SU-DHL-6 (cell line): ENCODE measurements at regions not wholly inside any gene's neighbourhood (a gene's known extent, or its start where the extent isn't known, plus 50 kb on each side); places are given as distances from the start of the nearest gene placed in this dataset.

Experiments
- H2AFZ ChIP-seq: fragments of 200-600 bp; sonication (generic); 2 replicates; pipeline ENCODE4 v1.6.1; 2014; ENCODE audit warnings: low read depth, mild to moderate bottlenecking, moderate library complexity, mixed read lengths, antibody characterized with exemption, low read length; ENCODE audit not compliant: severe bottlenecking
- H3F3A ChIP-seq: fragments of 200-600 bp; shearing (Covaris generic); 2 replicates; pipeline ENCODE4 v1.6.0; 2016; ENCODE audit warnings: antibody characterized with exemption, mild to moderate bottlenecking; ENCODE audit not compliant: insufficient read depth
- H3K27ac ChIP-seq: fragments of 200-600 bp; sonication (generic); 2 replicates; pipeline ENCODE4 v1.5.1; 2016; ENCODE audit warnings: low read depth, mild to moderate bottlenecking, low read length, moderate library complexity, mixed read lengths
- H3K27me3 ChIP-seq: fragments of 200-600 bp; sonication (generic), shearing (Covaris generic); 2 replicates; pipeline ENCODE4 v1.6.0; 2014; ENCODE audit warnings: mild to moderate bottlenecking, low read length
- H3K36me3 ChIP-seq: fragments of 200-600 bp; sonication (generic); 2 replicates; pipeline ENCODE4 v1.6.1; 2014; ENCODE audit warnings: mild to moderate bottlenecking, low read length, mixed read lengths
- H3K4me2 ChIP-seq: fragments of 300-600, 200-600 bp; shearing (Covaris generic), sonication (generic); 2 replicates; pipeline ENCODE4 v1.6.0; 2014; ENCODE audit warnings: low read length, low read depth, mild to moderate bottlenecking; ENCODE audit not compliant: poor library complexity, severe bottlenecking
- H3K4me3 ChIP-seq: fragments of 200-600 bp; sonication (generic); 2 replicates; pipeline ENCODE4 v1.5.1; 2014; ENCODE audit warnings: antibody characterized with exemption, low read length, mild to moderate bottlenecking, mixed read lengths; ENCODE audit not compliant: insufficient read depth, poor library complexity, severe bottlenecking
- H3K79me2 ChIP-seq: fragments of 200-600 bp; sonication (generic); 2 replicates; pipeline ENCODE4 v1.6.1; 2014; ENCODE audit warnings: mild to moderate bottlenecking, low read length, moderate library complexity; ENCODE audit not compliant: insufficient read depth
- H3K9ac ChIP-seq: fragments of 200-600 bp; sonication (generic); 2 replicates; pipeline ENCODE4 v1.7.0; 2014; ENCODE audit warnings: mild to moderate bottlenecking, low read length
- H3K9me2 ChIP-seq: fragments of 200-600 bp; sonication (generic); replicated peaks from 2 replicates; pipeline ENCODE4 v1.6.1; 2014; ENCODE audit warnings: low read length; ENCODE audit not compliant: insufficient read depth
- H3K9me3 ChIP-seq: fragments of 200-600 bp; sonication (generic); 2 replicates; pipeline ENCODE4 v1.6.1; 2014; ENCODE audit warnings: low read length, mixed read lengths; ENCODE audit not compliant: insufficient read depth
- H4K20me1 ChIP-seq: fragments of 200-600 bp; sonication (generic); 2 replicates; pipeline ENCODE4 v1.6.1; 2014; ENCODE audit warnings: low read depth, mild to moderate bottlenecking, antibody characterized with exemption, low read length, moderate library complexity, mixed read lengths
- EZH2phosphoT487 ChIP-seq: fragments of 200-600 bp; sonication (generic), shearing (Covaris generic); conservative IDR thresholded peaks from 2 replicates; pipeline ENCODE4 v1.6.1; 2018; ENCODE audit warnings: mild to moderate bottlenecking, antibody characterized with exemption, low read length, moderate library complexity, mixed read lengths
- TF ChIP-seq, protein P1 (sequence below): fragments of 200-600 bp; sonication (generic); IDR thresholded peaks from one replicate; pipeline ENCODE4 v1.5.1; 2017; ENCODE audit warnings: antibody characterized with exemption, mild to moderate bottlenecking, low read length, moderate library complexity; ENCODE audit not compliant: insufficient read depth, poor library complexity, severe bottlenecking

DNA sequence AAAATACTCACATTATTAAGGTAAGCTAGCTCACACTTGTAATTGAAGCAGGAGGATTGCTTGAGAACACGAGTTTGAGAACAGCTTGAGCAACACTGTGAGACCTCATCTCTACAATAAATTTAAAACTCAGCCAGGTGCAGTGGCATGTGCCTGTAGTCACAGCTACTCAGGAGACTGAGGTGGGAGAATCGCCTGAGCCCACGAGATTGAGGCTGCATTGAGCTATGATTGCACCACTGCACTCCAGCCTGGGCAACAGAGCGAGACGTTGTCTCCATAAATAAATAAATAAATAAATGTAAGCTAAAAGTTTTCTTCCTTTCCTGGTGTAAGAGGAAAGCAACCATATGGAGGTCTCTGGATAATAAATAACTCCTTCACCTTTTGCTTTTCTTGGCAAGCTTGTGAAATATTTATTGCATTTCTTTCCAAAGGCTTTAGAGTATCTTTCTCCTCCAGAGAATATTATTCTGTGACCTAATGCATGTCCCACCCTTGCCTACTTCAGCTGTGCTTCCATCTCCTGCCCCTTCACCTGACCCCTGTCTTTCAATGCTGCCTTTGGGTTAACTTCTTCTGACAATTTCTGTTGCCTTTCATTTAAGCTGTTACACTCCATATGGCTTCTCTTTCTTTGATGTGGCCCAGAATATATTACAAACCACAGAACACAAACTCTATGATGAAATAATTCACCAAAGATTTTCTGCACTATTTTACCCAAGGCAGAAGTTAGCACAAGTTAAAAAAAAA, 280.7 kb upstream of the RND3 start:
- H3K9me3 ChIP-seq, result no peaks in the 10 kb centered on the region
- no peaks in the 10 kb centered on the region for H3F3A ChIP-seq
- no peaks in the 10 kb centered on the region for H3K36me3 ChIP-seq
- H4K20me1 ChIP-seq, result no peaks in the 10 kb centered on the region
- no peak overlapping the region for H3K27ac ChIP-seq
- TF ChIP-seq, protein P1, sequence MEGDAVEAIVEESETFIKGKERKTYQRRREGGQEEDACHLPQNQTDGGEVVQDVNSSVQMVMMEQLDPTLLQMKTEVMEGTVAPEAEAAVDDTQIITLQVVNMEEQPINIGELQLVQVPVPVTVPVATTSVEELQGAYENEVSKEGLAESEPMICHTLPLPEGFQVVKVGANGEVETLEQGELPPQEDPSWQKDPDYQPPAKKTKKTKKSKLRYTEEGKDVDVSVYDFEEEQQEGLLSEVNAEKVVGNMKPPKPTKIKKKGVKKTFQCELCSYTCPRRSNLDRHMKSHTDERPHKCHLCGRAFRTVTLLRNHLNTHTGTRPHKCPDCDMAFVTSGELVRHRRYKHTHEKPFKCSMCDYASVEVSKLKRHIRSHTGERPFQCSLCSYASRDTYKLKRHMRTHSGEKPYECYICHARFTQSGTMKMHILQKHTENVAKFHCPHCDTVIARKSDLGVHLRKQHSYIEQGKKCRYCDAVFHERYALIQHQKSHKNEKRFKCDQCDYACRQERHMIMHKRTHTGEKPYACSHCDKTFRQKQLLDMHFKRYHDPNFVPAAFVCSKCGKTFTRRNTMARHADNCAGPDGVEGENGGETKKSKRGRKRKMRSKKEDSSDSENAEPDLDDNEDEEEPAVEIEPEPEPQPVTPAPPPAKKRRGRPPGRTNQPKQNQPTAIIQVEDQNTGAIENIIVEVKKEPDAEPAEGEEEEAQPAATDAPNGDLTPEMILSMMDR, result no peak
- TF ChIP-seq EZH2phosphoT487, result no peak
- H3K9ac ChIP-seq, result no peak overlapping the region
- no peaks in the 10 kb centered on the region for H3K9me2 ChIP-seq
- no peaks in the 10 kb centered on the region for H3K27me3 ChIP-seq
- H2AFZ ChIP-seq, result no peak overlapping the region
- H3K4me3 ChIP-seq, result no peak overlapping the region
- no peak overlapping the region for H3K4me2 ChIP-seq
- H3K79me2 ChIP-seq, result no peaks in the 10 kb centered on the region

DNA sequence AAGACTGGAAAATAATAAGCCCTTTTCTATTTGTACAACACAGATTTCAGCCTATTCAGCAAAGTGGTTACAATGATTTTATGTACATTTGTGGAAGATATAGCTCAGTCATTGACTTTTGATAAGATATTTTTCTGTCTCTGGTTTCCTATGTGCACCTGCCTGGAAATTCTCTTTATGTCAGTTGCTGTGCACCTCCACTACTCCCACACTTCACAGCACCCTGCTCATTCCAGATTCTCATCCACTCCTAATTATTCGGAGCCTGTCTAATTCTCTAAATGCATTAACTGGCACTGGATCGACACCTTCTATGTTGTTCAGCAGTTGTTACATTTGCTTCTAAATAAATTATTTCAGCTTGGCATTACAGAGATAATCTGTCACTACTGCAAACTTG, 275.1 kb upstream of the RND3 start:
- Histone ChIP-seq H4K20me1 (no peaks in the 10 kb centered on the region), H3K79me2 (no peaks in the 10 kb centered on the region), H3K9me2 (no peaks in the 10 kb centered on the region), H3K4me2 (no peak overlapping the region), H3K9ac (no peak overlapping the region), H3K27me3 (no peaks in the 10 kb centered on the region), H3K4me3 (no peak overlapping the region), H3F3A (no peaks in the 10 kb centered on the region), H3K9me3 (no peaks in the 10 kb centered on the region), H2AFZ (no peak overlapping the region), H3K36me3 (no peaks in the 10 kb centered on the region), H3K27ac (no peak overlapping the region)
- no peak for TF ChIP-seq EZH2phosphoT487
- TF ChIP-seq, protein P1, result no peak

DNA sequence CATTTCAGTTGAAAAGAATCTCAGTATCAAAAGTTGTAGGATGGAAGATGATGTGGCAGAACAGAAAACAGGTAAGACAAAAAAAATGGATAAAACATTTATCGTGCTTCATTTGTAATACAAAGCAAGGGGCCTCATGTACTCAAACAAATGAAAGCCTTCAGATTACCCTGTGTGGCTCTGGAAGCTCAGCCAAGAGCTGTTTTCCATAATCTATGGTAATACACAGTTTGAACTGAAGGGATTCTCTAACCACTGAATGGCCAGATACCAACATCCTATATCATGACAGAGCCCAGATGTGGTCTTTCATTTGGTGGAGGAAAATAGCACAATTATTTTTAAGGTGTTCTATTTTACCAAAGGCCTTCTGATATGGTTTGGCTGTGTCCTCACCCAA, 272.1 kb upstream of the RND3 start:
- no peak overlapping the region for H3K9ac ChIP-seq
- no peak overlapping the region for H2AFZ ChIP-seq
- H4K20me1 ChIP-seq, result no peaks in the 10 kb centered on the region
- H3K9me3 ChIP-seq, result no peaks in the 10 kb centered on the region
- H3K4me2 ChIP-seq, result no peak overlapping the region
- H3F3A ChIP-seq, result no peaks in the 10 kb centered on the region
- H3K27ac ChIP-seq, result no peak overlapping the region
- no peak for TF ChIP-seq EZH2phosphoT487
- TF ChIP-seq, protein P1, result no peak
- H3K9me2 ChIP-seq, result no peaks in the 10 kb centered on the region
- H3K79me2 ChIP-seq, result no peaks in the 10 kb centered on the region
- no peaks in the 10 kb centered on the region for H3K36me3 ChIP-seq
- H3K4me3 ChIP-seq, result no peak overlapping the region
- no peaks in the 10 kb centered on the region for H3K27me3 ChIP-seq
